HG03442 (cell line): ENCODE measurements at regions not wholly inside any gene's neighbourhood (a gene's known extent, or its start where the extent isn't known, plus 50 kb on each side); places are given as distances from the start of the nearest gene placed in this dataset.
"Not testable (repeated sequence)": the region's sequence is repeated elsewhere in the genome, so short reads cannot be mapped to it uniquely, and the experiment has no call there.

Experiments
- ATAC-seq: cut with Tn5 transposase; IDR thresholded peaks from one replicate; pipeline ENCODE4 v1.9.1; 2021; ENCODE audit warnings: mild to moderate bottlenecking, moderate library complexity; ENCODE audit not compliant: unreplicated experiment

- no peak for ATAC-seq
These were observed 149.7 kb downstream of the LYPLAL1 start for GRCh38 chr1:219323426-219323825.

GRCh38 chr1:219322766-219323165, 149.1 kb downstream of the LYPLAL1 start:
- ATAC-seq: no peak

GRCh38 chr1:219320563-219320962, 146.9 kb downstream of the LYPLAL1 start:
- ATAC-seq: not testable (repeated sequence)

- no peak for ATAC-seq
These were observed 145.1 kb downstream of the LYPLAL1 start for GRCh38 chr1:219318826-219319225.

- ATAC-seq: no peak
These were observed 144.2 kb downstream of the LYPLAL1 start for GRCh38 chr1:219317762-219318353.

GRCh38 chr1:219316066-219316465, 142.4 kb downstream of the LYPLAL1 start:
- no peak for ATAC-seq

GRCh38 chr1:219313961-219314360, 140.3 kb downstream of the LYPLAL1 start:
- ATAC-seq: no peak

- no peak for ATAC-seq
These were observed 139.3 kb downstream of the LYPLAL1 start for GRCh38 chr1:219312967-219313366.

- ATAC-seq: no peak
These were observed 136.6 kb downstream of the LYPLAL1 start for GRCh38 chr1:219310181-219310728.

GRCh38 chr1:219308367-219308766, 134.7 kb downstream of the LYPLAL1 start:
- ATAC-seq: no peak

GRCh38 chr1:219304227-219305226, 130.8 kb downstream of the LYPLAL1 start:
- no peak for ATAC-seq

GRCh38 chr1:219302697-219303096, 129.0 kb downstream of the LYPLAL1 start:
- ATAC-seq: no peak

- no peak for ATAC-seq
These were observed 125.7 kb downstream of the LYPLAL1 start for GRCh38 chr1:219299420-219299819.

- no peak for ATAC-seq
These were observed 125.0 kb downstream of the LYPLAL1 start for GRCh38 chr1:219298571-219299148.

- no peak for ATAC-seq
These were observed 123.0 kb downstream of the LYPLAL1 start for GRCh38 chr1:219296430-219297355.

GRCh38 chr1:219294251-219294650, 120.6 kb downstream of the LYPLAL1 start:
- ATAC-seq: no peak

- no peak for ATAC-seq
These were observed 119.7 kb downstream of the LYPLAL1 start for GRCh38 chr1:219293410-219293809.

- ATAC-seq: no peak
These were observed 119.3 kb downstream of the LYPLAL1 start for GRCh38 chr1:219292999-219293398.

- ATAC-seq: no peak
These were observed 118.7 kb downstream of the LYPLAL1 start for GRCh38 chr1:219292341-219292740.

- ATAC-seq: no peak
These were observed 115.5 kb downstream of the LYPLAL1 start for GRCh38 chr1:219289171-219289570.
